IgD-negative memory B cell (primary cell): ENCODE measurements at regions not wholly inside any gene's neighbourhood (a gene's known extent, or its start where the extent isn't known, plus 50 kb on each side); places are given as distances from the start of the nearest gene placed in this dataset.

Source experiments
- H3K27ac Mint-ChIP-seq, 3 donors: one replicate each; pipeline ENCODE4 v1.8.0; 2020 to 2022; ENCODE audit warnings: mild to moderate bottlenecking in 3 of 3, mixed read lengths in 3 of 3, moderate library complexity in 1 of 3
- H3K27me3 Mint-ChIP-seq: one replicate; pipeline ENCODE4 v1.8.0; 2021; ENCODE audit warnings: mixed read lengths
- H3K36me3 Mint-ChIP-seq: one replicate; pipeline ENCODE4 v1.8.0; 2020; ENCODE audit warnings: mild to moderate bottlenecking, mixed read lengths
- H3K4me1 Mint-ChIP-seq, 3 donors: one replicate each; pipeline ENCODE4 v1.8.0; 2020 to 2022; ENCODE audit warnings: mixed read lengths in 3 of 3, mild to moderate bottlenecking in 1 of 3
- H3K4me3 Mint-ChIP-seq, 4 donors: one replicate each; pipeline ENCODE4 v1.8.0; 2020 to 2022; ENCODE audit warnings: mild to moderate bottlenecking in 4 of 4, mixed read lengths in 4 of 4, moderate library complexity in 3 of 4
- H3K9me3 Mint-ChIP-seq, 3 donors: one replicate each; pipeline ENCODE4 v1.8.0; 2020 to 2021; ENCODE audit warnings: mixed read lengths in 3 of 3, mild to moderate bottlenecking in 1 of 3

DNA sequence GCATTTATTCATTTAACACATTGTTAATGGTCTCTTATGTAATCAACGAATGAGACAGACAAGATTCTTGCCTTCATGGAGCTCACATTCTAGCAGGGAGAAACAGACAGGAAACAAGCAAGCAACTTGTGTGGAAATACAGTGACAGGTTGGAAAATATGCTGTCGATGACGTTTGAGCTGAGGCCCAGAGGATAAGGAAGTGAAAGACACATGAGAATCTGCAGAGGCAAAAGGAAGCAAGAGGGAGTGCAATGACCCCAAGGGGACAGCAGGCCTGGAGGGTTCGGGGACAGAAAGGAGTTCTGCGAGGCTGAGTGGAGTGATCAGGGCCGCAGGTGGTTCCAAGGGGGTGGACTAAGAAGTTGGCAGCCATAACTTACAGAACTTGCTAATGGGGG is 60.6 kb upstream of the AKT3 start:
- H3K27ac Mint-ChIP-seq = no peak overlapping the region

DNA sequence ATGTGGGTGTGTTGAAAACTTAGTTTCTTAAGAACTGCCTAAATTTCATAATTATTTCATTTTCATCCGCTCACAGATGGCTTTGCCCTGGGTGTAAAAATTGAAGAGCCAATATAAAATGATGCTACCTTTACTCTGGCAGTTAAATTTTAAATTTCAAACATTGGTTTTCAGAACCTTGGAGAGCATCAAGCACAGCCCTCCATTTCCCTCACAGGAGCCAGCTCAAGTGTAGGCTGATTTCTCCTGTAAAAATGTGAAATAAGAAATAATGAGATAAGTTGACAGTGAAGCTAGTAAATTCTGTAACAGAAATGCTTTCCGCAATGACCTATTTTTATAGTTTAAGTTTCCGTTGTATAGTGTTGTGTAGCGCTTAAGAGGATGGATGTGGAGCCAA is 53.9 kb upstream of the AKT3 start:
- Mint-ChIP-seq H3K36me3 (no peaks in the 10 kb centered on the region), H3K4me1 (peaks cover 0 to 3% (median 0%) of the 10 kb centered on the region in 3 donors), H3K4me3 (no peak overlapping the region), H3K27ac (no peak overlapping the region), H3K9me3 (peaks cover 0 to 2% (median 0%) of the 10 kb centered on the region in 3 donors), H3K27me3 (peaks cover 3% of the 10 kb centered on the region)

More for the DNA sequence above, 60.6 kb upstream of the AKT3 start:
- no peaks in the 10 kb centered on the region for H3K36me3 Mint-ChIP-seq
- H3K27me3 Mint-ChIP-seq = peaks cover 14% of the 10 kb centered on the region
- peak overlapping the region in 1 of 4 donors; percentile 14 for H3K4me3 Mint-ChIP-seq
- peaks cover 0 to 1% (median 0%) of the 10 kb centered on the region in 3 donors for H3K9me3 Mint-ChIP-seq
- H3K4me1 Mint-ChIP-seq = peaks cover 0 to 6% (median 6%) of the 10 kb centered on the region in 3 donors

DNA sequence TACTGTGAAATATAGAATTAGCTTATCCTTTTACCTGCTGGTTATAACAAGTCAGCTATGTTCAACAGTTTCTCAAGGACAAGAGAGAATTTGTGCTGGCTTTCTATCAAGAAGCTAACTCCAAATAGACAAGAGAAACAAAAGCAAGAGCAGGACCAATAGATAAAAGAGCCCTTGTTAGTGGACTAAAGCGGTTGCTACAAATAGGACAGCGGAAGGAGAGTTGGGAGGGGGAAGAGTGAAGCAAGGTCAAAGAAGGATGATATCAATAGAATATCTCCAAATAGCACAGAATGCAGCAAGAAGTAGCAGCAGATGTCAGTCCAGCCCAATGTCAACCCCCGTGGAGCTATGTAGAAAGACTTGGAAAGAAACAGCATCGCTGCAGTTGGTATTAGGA is 53.0 kb upstream of the AKT3 start:
- Mint-ChIP-seq H3K4me3 (no peak overlapping the region), H3K4me1 (peaks cover 0 to 3% (median 0%) of the 10 kb centered on the region in 3 donors), H3K27ac (no peak overlapping the region), H3K9me3 (peaks cover 0 to 2% (median 0%) of the 10 kb centered on the region in 3 donors), H3K27me3 (peaks cover 5% of the 10 kb centered on the region), H3K36me3 (peaks cover 2% of the 10 kb centered on the region)

DNA sequence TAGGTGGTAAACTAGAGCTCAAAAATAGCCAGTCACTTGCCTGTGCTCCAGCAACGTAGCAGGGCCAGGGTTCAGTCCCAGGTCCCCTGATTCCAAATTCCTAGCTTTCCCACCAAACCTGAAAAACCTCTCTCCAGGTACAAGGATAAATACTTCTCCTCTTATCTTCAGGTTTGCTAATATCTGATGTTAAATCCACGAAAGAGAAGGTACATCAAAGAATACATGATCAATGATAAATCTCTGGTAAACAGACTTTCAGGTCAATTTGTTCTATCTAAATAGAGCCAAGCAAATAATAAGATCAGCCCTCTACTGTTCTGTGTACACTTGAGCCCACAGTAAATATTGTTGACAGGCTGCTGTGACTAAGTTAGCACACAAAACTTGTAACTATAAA is 52.1 kb upstream of the AKT3 start:
- Mint-ChIP-seq H3K27ac (no peak overlapping the region), H3K27me3 (peaks cover 9% of the 10 kb centered on the region), H3K36me3 (peaks cover 4% of the 10 kb centered on the region), H3K4me1 (peaks cover 0 to 3% (median 0%) of the 10 kb centered on the region in 3 donors), H3K9me3 (peaks cover 0 to 5% (median 2%) of the 10 kb centered on the region in 3 donors), H3K4me3 (no peak overlapping the region)
